ENCODE measurements at regions not wholly inside any gene's neighbourhood (a gene's known extent, or its start where the extent isn't known, plus 50 kb on each side); places are given as distances from the start of the nearest gene placed in this dataset.

GRCh38 chr9:109597496-109597895 is 99.4 kb upstream of the PTPN3 start:
- TF ChIP-seq CTCF (IDR thresholded peaks at IDR 0.05 in 2 of 3, conservative IDR thresholded peaks at IDR 0.05 in 1 of 3; ENCODE audit: borderline replicate concordance in 1 of 3, insufficient read depth in 1 of 3, low read depth in 2 of 3, low read length in 2 of 3): no peak
- TF ChIP-seq POLR2A (IDR thresholded peaks at IDR 0.05; ENCODE audit: borderline replicate concordance, extremely low read depth, insufficient read depth, insufficient read length): no peak
- no peak for TF ChIP-seq RAD21 (IDR thresholded peaks at IDR 0.05; ENCODE audit: low read depth)
- TF ChIP-seq REST (IDR thresholded peaks at IDR 0.05; ENCODE audit: low read depth): no peak
- no peak for TF ChIP-seq ZNF274 (IDR thresholded peaks at IDR 0.05; ENCODE audit: low read depth, low read length)
- no peak for TF ChIP-seq JUND (IDR thresholded peaks at IDR 0.05)
- TF ChIP-seq YY1 (IDR thresholded peaks at IDR 0.05; ENCODE audit: extremely low read depth, insufficient replicate concordance, low read depth, low read length): no peak
- TF ChIP-seq EZH2 (IDR thresholded peaks at IDR 0.05): no peak
- no peak for TF ChIP-seq FOSL1 (IDR thresholded peaks at IDR 0.05; ENCODE audit: low read depth)
- no peak for TF ChIP-seq EGR1 (IDR thresholded peaks at IDR 0.05; ENCODE audit: low read depth)

Data from HCT116 (cell line).